HUES64 (cell line): ENCODE measurements at regions not wholly inside any gene's neighbourhood (a gene's known extent, or its start where the extent isn't known, plus 50 kb on each side); places are given as distances from the start of the nearest gene placed in this dataset.

Source experiments
- H3K27ac ChIP-seq: 2 replicates; pipeline ENCODE4 v1.7.0; 2013; ENCODE audit warnings: low read depth, low read length, inconsistent platforms
- H3K27me3 ChIP-seq: 2 replicates; pipeline ENCODE4 v1.6.1; 2013; ENCODE audit warnings: mild to moderate bottlenecking, low read length; ENCODE audit not compliant: insufficient read depth
- H3K36me3 ChIP-seq: 2 replicates; pipeline ENCODE4 v1.6.1; 2013; ENCODE audit warnings: mild to moderate bottlenecking, low read length; ENCODE audit not compliant: insufficient read depth
- H3K4me1 ChIP-seq: 2 replicates; pipeline ENCODE4 v1.6.1; 2013; ENCODE audit warnings: mild to moderate bottlenecking, low read length, moderate library complexity; ENCODE audit not compliant: insufficient read depth
- H3K4me3 ChIP-seq: 2 replicates; pipeline ENCODE4 v1.5.1; 2013; ENCODE audit warnings: mild to moderate bottlenecking, low read length, moderate library complexity
- H3K9ac ChIP-seq: 2 replicates; pipeline ENCODE4 v1.6.1; 2013; ENCODE audit warnings: mild to moderate bottlenecking, low read depth, low read length
- H3K9me3 ChIP-seq: 2 replicates; pipeline ENCODE4 v1.6.1; 2013; ENCODE audit warnings: low read depth, low read length; ENCODE audit not compliant: insufficient read depth
- WGBS: fragments of 150-250, 120-280 bp; methylation state at CpG from one replicate; pipeline ENCODE4 v1.1.7; 2013; ENCODE audit warnings: missing lambda C conversion rate; 5-methylcytosine and 5-hydroxymethylcytosine counted together

DNA sequence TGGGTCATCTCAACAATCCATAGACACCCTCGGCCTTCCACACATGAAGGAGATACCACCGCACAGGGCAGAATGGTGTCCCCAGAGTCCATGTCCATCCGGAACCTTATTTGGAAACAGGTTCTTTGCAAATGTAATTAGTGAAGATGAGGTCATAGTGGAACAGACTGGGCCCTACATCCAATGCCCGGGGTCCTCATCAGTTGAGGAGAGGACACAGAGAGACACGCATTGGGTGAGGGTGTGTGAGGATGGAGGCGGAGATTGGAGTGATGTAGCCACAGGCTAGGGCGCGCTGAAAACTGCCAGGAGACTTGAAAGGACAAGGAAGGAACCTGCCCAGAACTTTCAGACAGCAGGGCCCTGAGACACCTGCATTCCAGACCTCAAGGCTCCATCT is 169.4 kb downstream of the ENGASE start:
- 93% methylated on average over 8 of the region's 8 CpGs for WGBS
- no peaks in the 10 kb centered on the region for H3K36me3 ChIP-seq
- H3K4me3 ChIP-seq, result no peak overlapping the region
- no peak overlapping the region for H3K9ac ChIP-seq
- no peaks in the 10 kb centered on the region for H3K9me3 ChIP-seq
- H3K27ac ChIP-seq, result no peak overlapping the region
- H3K27me3 ChIP-seq, result no peaks in the 10 kb centered on the region
- H3K4me1 ChIP-seq, result no peaks in the 10 kb centered on the region

DNA sequence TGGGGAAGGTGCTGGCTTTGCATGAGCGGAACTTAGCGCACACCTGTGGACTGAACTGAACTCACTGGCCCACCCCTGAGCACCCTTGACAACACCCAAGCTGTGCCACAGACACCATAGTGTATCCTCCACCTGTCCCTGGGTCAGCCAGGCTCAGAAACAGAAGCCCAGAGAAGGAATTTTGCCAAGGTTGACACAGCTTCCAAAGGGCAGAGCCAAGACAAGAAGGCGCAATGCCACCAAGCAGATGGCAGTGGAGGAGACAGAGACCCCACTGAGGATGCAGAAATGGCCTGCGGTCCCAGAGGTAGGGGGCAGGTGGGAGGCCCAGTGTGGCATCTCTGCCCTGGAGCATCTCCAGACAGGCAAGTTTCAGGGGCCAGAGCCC is 169.0 kb downstream of the ENGASE start:
- Histone ChIP-seq H3K27ac (no peak overlapping the region), H3K27me3 (no peaks in the 10 kb centered on the region), H3K36me3 (no peaks in the 10 kb centered on the region), H3K4me1 (no peaks in the 10 kb centered on the region), H3K9me3 (no peaks in the 10 kb centered on the region), H3K4me3 (no peak overlapping the region), H3K9ac (no peak overlapping the region)
- WGBS, result 96% methylated on average over 4 of the region's 4 CpGs

DNA sequence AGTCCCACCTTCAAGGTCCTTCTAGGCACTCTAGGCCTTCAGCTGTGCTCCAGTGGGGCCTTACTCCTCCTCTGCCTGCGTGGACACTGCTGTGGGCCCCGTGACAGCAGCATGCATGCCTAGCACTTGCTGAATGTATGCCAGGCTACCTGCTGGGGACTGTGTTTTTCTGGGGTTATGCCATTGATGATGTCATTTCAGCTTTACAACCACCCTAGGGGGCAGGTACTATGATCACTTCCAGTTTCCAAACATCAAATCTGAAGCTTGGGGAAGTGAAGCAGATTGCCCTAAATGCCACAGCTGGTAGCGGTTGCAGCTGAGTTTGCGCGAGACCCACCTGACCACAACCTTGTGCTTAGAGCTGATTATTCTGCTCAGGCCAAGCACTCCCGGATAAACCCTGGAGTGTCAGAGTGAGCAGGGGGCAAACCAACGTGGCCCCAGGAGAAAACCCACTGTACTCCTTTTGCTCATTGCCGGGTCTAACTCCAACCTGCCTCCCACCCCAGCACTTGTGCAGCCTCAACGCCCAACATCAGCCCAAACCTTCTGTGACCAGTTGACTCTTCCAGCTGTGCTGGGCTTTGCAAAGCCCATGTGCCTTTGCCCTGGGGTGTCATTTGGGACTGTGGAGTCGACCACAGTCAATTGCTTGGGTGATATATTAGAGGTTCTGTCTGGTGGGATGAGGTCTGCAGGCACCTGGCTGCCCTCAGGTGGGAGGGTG is 168.4 kb downstream of the ENGASE start:
- Histone ChIP-seq H3K4me1 (no peaks in the 10 kb centered on the region), H3K27ac (no peak overlapping the region), H3K36me3 (no peaks in the 10 kb centered on the region), H3K4me3 (no peak overlapping the region), H3K9me3 (no peaks in the 10 kb centered on the region), H3K9ac (no peak overlapping the region), H3K27me3 (no peaks in the 10 kb centered on the region)
- 89% methylated on average over 10 of the region's 10 CpGs for WGBS

DNA sequence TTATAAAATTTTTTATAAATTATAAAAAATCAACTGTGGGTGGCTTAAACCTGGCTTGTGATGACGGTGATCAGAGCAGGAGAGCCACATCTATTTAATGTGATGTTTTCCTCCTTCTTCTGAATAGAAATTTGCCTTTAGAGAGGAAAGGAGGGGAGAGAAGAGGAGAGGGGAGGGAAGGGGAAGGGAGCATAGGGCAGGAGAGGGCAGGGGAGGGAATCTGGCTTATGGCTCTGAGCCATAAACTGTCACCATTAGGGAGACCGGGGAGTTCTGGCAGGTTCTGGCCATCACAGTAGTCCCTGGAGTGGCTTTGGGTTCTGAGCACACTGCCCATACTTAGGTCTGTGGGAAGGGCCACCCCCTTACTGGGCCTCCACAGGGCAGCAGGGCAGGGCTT is 167.8 kb downstream of the ENGASE start:
- WGBS, result 96% methylated on average over 2 of the region's 2 CpGs
- no peaks in the 10 kb centered on the region for H3K27me3 ChIP-seq

DNA sequence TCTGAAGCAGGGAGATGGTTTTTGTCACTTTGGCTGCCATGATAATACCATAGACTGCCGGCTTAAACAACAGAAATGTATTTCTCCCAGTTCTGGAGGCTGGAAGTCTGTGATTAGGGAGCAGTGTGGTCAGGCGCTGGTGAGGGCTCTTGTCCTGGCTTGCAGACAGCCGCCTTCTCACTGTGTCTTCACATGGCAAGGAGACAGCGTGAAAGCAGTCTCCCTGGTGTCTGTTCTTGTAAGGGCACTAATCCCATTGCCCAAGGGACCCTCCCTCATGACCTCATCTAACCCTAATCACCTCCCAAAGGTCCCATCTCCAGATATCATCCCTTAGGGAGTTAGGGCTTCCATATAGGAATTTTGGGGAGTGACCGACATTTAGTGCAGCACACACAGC is 167.0 kb downstream of the ENGASE start:
- Histone ChIP-seq H3K9ac (no peak overlapping the region), H3K9me3 (no peaks in the 10 kb centered on the region), H3K27ac (no peak overlapping the region), H3K4me1 (no peaks in the 10 kb centered on the region), H3K27me3 (no peaks in the 10 kb centered on the region), H3K36me3 (no peaks in the 10 kb centered on the region), H3K4me3 (no peak overlapping the region)
- 96% methylated on average over 5 of the region's 5 CpGs for WGBS

More for the DNA sequence above, 167.8 kb downstream of the ENGASE start:
- H3K27ac ChIP-seq, result no peak overlapping the region
- H3K9ac ChIP-seq, result no peak overlapping the region
- no peak overlapping the region for H3K4me3 ChIP-seq
- no peaks in the 10 kb centered on the region for H3K36me3 ChIP-seq
- no peaks in the 10 kb centered on the region for H3K4me1 ChIP-seq
- H3K9me3 ChIP-seq, result no peaks in the 10 kb centered on the region

DNA sequence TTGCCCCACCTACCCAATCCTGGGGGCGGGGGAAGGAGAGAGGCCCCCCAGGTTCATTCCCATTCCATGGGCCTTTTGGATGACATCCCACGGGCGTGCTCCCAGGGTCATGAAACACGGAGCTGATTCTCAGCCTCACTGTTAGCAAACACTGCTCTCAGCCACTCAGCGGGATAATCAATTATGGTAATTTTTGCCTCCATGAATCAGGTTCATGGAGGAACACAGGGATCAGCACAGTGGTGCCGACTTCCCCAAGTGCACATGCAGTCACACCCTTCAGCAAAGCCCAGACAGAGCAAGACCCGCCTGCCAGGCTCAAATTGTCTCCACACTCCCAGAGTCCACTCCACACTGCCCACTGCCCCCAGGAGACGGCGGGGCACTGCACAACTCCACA is 164.6 kb downstream of the ENGASE start:
- Histone ChIP-seq H3K27me3 (no peaks in the 10 kb centered on the region), H3K4me3 (no peak overlapping the region), H3K9ac (no peak overlapping the region), H3K36me3 (no peaks in the 10 kb centered on the region), H3K27ac (no peak overlapping the region), H3K9me3 (no peaks in the 10 kb centered on the region), H3K4me1 (no peaks in the 10 kb centered on the region)
- WGBS, result 76% methylated on average over 7 of the region's 9 CpGs

DNA sequence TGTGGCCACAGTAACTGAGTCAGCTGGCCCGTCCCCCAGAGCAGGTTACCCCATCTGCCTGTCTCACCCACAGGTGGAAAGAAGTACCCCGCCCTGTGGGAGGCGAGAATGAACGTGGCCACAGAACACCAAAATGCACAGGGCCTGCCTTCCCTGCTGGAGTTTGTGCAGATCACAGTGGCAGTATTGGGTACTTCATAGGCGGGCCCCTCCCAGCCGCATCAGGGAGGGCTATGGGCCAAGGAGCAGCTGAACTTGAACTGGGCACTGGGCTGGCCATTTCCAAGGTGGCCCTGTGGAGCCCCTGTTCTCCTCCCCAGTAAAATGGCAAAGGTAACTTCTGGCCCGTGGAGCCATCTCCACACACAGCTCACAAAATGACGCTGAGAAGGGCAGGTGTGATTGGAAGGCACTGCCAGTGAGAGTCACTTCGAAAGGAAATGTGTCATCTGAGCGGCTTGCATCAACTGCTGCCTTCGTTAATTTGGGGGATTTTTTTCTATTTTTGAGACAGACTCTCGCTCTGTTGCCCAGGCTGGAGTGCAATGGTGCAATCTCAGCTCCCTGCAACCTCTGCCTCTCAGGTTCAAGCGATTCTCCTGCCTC is 162.9 kb downstream of the ENGASE start:
- H3K9ac ChIP-seq, result no peak overlapping the region
- H3K36me3 ChIP-seq, result no peaks in the 10 kb centered on the region
- 93% methylated on average over 13 of the region's 13 CpGs for WGBS
- H3K27me3 ChIP-seq, result no peaks in the 10 kb centered on the region
- H3K9me3 ChIP-seq, result no peaks in the 10 kb centered on the region
- H3K27ac ChIP-seq, result no peak overlapping the region
- no peaks in the 10 kb centered on the region for H3K4me1 ChIP-seq
- no peak overlapping the region for H3K4me3 ChIP-seq

DNA sequence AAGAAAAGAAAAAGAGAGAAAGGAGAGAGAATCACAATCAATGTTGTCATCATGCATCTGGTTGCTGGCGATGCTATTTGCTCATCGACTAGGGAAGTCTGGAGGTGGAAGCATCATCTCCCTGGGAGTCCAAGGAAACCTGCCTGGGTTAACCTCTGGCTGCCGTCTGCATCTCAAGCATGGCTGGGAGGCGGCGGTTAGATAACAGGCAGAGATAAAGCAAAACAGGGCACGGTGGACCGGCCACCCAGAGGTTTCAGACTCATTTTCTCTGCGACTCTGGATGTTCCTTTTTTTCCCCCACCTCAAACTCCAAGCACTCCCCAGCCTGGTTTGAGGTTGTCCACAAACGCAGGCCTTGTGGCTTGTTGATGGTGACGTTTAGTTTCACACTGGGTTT is 161.2 kb downstream of the ENGASE start:
- WGBS, result 85% methylated on average over 10 of the region's 10 CpGs
- H3K36me3 ChIP-seq, result no peaks in the 10 kb centered on the region
- H3K9me3 ChIP-seq, result no peaks in the 10 kb centered on the region
- H3K27me3 ChIP-seq, result no peaks in the 10 kb centered on the region
- H3K4me3 ChIP-seq, result no peak overlapping the region
- H3K27ac ChIP-seq, result no peak overlapping the region
- no peak overlapping the region for H3K9ac ChIP-seq
- H3K4me1 ChIP-seq, result no peaks in the 10 kb centered on the region

DNA sequence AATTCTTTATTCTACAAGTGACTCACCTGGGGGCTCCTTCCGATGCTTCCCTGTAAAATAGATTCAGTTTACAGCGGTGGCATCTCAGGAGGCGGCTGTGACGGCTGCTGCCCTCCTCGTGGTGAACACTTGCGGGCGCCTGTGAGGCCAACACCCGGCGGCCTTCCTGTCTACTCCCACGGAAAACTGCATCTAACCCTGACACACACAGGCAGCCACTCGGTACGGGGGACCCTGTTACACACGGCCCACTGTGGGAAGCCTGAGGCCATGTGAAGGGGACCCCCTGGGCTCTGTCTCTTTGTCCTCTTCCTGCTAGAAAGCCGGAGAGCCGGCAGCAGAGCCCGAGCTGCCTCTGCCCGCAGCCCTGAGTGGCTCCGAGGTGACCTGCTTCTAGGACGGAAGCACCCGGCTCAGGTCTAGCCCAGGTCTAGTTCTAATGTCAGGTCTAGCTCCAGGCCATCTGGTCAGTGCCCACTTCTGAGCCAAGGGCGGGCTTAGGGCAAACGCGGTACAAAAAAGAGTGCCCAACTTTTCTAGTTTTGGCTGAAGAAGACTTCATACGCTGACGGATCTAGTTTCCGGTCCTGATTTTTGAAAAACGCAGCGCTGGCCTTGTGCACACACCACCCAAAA is 159.4 kb downstream of the ENGASE start:
- H3K36me3 ChIP-seq, result no peaks in the 10 kb centered on the region
- no peak overlapping the region for H3K9ac ChIP-seq
- H3K4me1 ChIP-seq, result no peaks in the 10 kb centered on the region
- no peaks in the 10 kb centered on the region for H3K27me3 ChIP-seq
- no peaks in the 10 kb centered on the region for H3K9me3 ChIP-seq
- H3K4me3 ChIP-seq, result no peak overlapping the region
- 89% methylated on average over 28 of the region's 28 CpGs for WGBS
- no peak overlapping the region for H3K27ac ChIP-seq

DNA sequence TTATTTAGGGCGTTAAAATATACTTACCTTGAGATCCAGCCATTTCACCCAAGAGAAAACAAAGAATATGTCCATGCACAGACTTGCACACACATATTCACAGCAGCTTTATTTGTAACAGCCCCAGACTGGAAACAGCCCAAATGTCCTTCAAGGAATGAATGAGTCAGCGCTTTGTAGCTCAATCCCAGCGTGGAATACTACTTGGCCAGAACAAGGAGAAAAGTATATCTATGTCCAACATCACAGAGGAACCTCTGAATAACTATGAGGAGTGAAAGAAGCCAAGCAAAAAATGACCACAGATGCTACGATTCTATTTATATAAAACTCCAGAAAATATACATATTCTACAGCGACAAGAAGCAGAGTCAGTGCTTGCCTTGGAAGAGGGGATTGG is 158.3 kb downstream of the ENGASE start:
- H3K4me3 ChIP-seq, result no peak overlapping the region
- H3K27ac ChIP-seq, result no peak overlapping the region
- no peaks in the 10 kb centered on the region for H3K36me3 ChIP-seq
- no peaks in the 10 kb centered on the region for H3K27me3 ChIP-seq
- 95% methylated on average over 4 of the region's 5 CpGs for WGBS
- no peaks in the 10 kb centered on the region for H3K9me3 ChIP-seq
- H3K4me1 ChIP-seq, result no peaks in the 10 kb centered on the region
- H3K9ac ChIP-seq, result no peak overlapping the region

DNA sequence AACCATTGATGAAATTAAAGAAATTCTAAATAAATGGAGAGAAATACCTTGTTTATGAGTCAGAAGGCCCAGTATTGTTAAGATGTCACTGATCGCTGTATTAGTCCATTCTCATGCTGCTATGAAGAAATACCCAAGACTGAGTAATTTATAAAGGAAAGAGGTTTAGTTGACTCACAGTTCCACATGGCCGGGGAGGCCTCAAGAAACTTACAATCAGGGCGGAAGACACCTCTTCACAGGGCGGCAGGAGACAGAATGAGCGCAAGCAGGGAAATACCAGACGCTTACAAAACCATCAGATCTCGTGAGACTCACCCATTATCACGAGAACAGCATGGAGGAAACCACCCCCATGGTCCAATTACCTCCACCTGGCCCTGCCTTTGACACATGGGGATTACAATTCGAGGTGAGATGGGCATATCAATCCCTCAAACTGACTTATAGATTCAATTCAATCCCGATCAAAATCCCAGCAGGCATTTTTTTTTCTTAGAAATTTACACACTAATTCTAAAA is 157.2 kb downstream of the ENGASE start:
- 91% methylated on average over 10 of the region's 10 CpGs for WGBS
- no peak overlapping the region for H3K9ac ChIP-seq
- H3K27me3 ChIP-seq, result no peaks in the 10 kb centered on the region
- no peak overlapping the region for H3K4me3 ChIP-seq
- H3K4me1 ChIP-seq, result no peaks in the 10 kb centered on the region
- no peak overlapping the region for H3K27ac ChIP-seq
- no peaks in the 10 kb centered on the region for H3K36me3 ChIP-seq
- no peaks in the 10 kb centered on the region for H3K9me3 ChIP-seq
